Choroid plexus epithelial cell (primary cell): ENCODE measurements at regions not wholly inside any gene's neighbourhood (a gene's known extent, or its start where the extent isn't known, plus 50 kb on each side); places are given as distances from the start of the nearest gene placed in this dataset.

ENCODE experiments used
- DNase-seq: peaks from one replicate; pipeline ENCODE4 v3.0.0-alpha.2; 2010; ENCODE audit warnings: low read depth
- H3K4me3 ChIP-seq: 2 replicates; pipeline ENCODE4 v1.5.1; 2011; ENCODE audit warnings: low read depth, mild to moderate bottlenecking, control low read depth, low read length, moderate library complexity
- TF ChIP-seq, protein P1 (sequence below): conservative IDR thresholded peaks from 2 replicates; pipeline ENCODE4 v1.5.1; 2011; ENCODE audit warnings: low read depth, mild to moderate bottlenecking, control low read depth, inconsistent platforms, low read length, moderate library complexity

DNA sequence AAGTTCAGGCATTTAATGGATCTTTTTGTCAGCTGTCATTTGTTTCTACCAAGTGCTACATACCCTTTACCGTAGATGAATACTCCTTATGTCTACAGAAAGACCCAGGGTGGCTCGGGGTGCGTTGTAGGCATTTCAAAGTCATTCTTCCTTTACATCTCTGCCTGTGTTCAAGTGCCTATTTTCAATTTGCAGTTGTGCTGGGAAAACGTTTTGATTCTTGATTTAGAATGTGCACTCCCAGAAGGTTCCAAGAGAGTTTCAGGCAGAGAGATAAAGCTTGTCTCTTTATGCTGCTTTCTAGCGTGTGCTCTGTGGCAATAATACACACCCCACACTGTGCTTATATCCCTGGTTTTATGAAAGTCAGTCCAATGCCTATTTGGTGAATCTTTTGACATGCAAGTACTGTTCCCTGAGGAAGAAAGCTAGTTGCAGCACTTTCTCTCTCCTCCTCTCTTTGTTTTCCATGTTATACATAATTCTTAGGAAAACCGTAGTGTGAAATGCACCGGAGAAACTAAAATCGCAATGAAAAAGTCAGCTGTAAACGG lies 828.1 kb upstream of the ZNF608 start:
- no peak for DNase-seq
- H3K4me3 ChIP-seq = no peak overlapping the region
- TF ChIP-seq, protein P1, sequence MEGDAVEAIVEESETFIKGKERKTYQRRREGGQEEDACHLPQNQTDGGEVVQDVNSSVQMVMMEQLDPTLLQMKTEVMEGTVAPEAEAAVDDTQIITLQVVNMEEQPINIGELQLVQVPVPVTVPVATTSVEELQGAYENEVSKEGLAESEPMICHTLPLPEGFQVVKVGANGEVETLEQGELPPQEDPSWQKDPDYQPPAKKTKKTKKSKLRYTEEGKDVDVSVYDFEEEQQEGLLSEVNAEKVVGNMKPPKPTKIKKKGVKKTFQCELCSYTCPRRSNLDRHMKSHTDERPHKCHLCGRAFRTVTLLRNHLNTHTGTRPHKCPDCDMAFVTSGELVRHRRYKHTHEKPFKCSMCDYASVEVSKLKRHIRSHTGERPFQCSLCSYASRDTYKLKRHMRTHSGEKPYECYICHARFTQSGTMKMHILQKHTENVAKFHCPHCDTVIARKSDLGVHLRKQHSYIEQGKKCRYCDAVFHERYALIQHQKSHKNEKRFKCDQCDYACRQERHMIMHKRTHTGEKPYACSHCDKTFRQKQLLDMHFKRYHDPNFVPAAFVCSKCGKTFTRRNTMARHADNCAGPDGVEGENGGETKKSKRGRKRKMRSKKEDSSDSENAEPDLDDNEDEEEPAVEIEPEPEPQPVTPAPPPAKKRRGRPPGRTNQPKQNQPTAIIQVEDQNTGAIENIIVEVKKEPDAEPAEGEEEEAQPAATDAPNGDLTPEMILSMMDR = no peak

DNA sequence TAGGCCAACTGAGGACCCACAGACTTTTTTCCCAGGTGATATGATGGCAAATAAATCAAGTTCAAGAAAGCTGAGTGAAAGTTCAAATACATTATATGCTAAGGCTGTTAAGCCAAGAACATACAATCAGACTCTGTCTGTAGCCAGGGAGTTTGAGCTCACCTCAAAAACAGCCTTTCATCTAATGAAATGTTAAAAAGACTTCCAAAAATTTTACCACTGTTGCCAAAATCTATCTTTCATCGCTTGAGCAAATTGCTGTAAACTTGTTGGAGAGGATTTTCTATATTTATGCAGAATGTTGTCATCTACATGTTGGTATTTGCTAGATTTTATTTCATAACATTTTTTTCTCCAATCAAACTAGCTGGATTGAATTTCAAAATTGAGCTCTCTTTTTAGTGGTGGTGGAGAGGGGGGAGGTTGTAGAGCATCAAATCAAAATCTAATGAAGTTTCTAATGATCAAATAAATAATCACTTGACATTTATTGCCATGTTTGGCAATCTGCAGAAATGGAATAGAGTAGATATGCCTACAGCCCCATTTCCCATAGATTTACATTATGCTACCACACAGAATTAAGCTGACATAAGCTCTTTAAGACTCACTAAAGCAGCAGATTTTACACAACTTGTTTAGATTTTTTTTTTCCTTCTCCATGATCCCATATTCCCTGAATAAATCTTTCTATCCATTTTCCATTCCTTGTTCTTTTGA lies 828.9 kb upstream of the ZNF608 start:
- H3K4me3 ChIP-seq = no peak overlapping the region
- no peak for DNase-seq
- TF ChIP-seq, protein P1 = no peak

DNA sequence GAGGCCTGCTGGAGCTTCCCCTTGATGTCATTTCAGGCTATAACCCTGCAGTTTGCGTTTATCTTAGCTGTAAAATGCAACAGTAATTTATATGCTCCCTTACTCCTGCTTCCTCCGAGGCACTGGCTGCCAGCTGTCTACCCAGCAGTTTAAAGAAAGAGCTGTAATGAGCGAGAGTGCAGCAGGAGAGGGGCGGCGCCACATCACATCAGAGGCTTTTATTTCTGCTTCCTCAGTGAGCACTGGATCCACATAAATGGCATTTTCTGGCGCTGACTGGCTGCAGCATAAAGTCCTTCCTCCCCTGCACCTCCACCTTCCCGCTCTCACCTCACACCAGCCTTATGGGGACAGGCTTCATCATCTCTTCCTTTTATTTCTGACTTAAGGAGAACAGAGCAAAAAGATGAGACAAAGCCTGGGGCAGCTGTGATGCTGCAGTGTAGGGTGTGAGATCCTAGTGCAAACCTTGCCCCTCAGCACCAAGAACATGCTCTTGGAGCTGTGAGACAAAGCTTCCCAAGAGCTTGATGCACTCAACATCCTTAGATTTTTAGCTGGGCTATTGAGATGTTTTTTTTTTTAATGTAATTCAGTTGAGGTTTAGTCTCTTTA lies 829.6 kb upstream of the ZNF608 start:
- no peak overlapping the region for H3K4me3 ChIP-seq
- DNase-seq = no peak
- TF ChIP-seq, protein P1 = peak; percentile 2

DNA sequence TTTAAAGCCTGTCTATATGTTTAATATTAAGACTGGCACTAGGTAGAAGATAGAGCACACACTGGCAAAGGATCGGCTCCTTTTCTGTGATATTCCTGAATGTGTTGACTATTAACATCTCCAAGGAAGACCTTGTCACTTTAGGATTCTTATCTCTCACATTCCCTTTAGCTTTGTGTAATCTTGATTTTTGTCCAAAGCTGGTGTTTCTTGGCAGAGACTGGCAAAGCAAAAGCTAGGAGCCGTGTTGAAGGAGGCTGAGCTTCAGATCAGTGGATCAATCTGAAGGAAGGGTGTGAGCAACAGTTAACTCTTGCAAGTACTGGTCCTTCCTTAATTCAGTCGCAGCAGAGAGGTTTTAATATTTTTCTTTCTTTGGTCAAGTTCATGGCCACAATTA lies 830.4 kb upstream of the ZNF608 start:
- TF ChIP-seq, protein P1 = no peak
- DNase-seq = no peak
- no peak overlapping the region for H3K4me3 ChIP-seq

DNA sequence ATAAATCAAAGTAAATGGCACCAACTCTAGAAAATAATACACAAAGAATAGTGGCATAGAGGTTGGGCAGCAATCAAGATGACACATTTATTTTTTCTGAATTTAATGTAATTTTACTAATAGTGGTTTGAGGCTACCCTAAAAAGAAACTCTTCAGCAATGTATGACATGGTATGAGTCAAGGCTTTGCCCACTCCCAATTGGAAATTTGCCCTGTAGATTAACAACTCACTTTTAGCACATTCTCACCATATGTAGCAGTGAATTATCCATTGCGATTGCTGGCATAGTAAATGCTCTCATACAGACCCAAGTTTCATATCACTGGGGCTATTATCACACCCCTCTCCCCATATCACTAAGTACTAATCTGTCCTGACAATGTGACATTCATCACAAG lies 832.1 kb upstream of the ZNF608 start:
- H3K4me3 ChIP-seq = no peak overlapping the region
- TF ChIP-seq, protein P1 = no peak
- DNase-seq = no peak

DNA sequence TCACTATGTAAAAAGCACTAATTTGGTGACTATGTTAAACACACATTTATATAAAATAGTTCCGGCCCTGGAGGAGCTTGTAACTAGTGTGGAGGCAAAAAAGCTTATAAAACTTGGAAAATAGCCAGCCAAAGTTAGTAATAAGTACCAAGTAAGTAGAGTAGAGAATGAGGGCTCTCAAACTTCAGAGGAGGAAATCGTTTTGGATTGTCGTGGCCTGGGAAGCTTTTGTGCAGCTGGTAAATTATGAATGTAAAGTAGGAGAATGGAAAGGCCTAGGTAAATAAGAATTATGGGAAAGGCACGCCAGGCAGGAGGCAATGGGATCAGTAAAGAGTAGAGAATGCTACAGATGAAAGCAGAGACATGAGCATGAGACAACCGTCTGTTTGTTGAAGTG lies 832.7 kb upstream of the ZNF608 start:
- no peak for DNase-seq
- H3K4me3 ChIP-seq = no peak overlapping the region
- TF ChIP-seq, protein P1 = no peak

DNA sequence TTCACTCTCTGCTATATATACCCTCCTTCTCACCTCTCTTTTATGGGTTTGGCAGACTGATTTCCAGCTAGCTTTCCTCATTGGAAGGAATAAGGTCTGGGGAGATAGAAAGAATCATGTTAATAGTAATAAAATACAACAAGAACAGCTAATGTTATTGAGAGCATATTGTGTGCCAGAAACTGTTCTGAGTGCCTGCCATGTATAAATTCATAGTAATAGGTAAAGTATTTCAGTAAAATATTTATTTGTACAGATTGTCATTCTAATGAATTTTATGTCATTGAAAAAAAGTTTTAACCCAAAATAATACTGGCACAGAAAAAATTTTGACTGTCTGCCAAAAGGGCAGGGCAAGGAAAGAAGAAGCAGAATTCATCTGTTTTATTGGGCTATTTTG lies 834.9 kb upstream of the ZNF608 start:
- no peak overlapping the region for H3K4me3 ChIP-seq
- no peak for DNase-seq
- TF ChIP-seq, protein P1 = no peak
